Endothelial cell of umbilical vein (primary cell): ENCODE measurements at regions not wholly inside any gene's neighbourhood (a gene's known extent, or its start where the extent isn't known, plus 50 kb on each side); places are given as distances from the start of the nearest gene placed in this dataset.

Experiments used
- BruUV-seq: library from RNA; stranded (reverse); fragments of 400-500 nt; replicated peaks from 2 replicates; lab custom pipeline; 2021; lab: Mats Ljungman, UMichigan
- CTCF ChIA-PET: fragments of 300-600, 350-600 bp; sonication (Branson Sonifier 250); formaldehyde crosslinking; loops from one replicate; lab custom pipeline; 2021; ENCODE audit warnings: antibody characterized with exemption, inconsistent platforms; lab: Charles Lee
- POLR2A ChIA-PET: fragments of 300-600, 350-600 bp; sonication (Branson Sonifier 250); formaldehyde crosslinking; loops from one replicate; lab custom pipeline; 2021; ENCODE audit warnings: antibody characterized with exemption, inconsistent platforms; lab: Charles Lee
- DNase-seq: peaks from one replicate; pipeline ENCODE4 v3.0.0-alpha.2; 2011; ENCODE audit warnings: low read depth, low spot score
- FAIRE-seq: peaks from 2 replicates; lab custom pipeline; 2011; peaks lifted over from hg19 to GRCh38; lab: Jason Lieb, UNC
- H2AFZ ChIP-seq: 2 replicates; pipeline ENCODE4 v1.6.0; 2012; ENCODE audit warnings: low read depth, low read length, control low read depth, inconsistent platforms
- H3K27ac ChIP-seq: 2 replicates; pipeline ENCODE4 v1.5.1; 2011; ENCODE audit warnings: low read depth, mild to moderate bottlenecking, control low read depth, low read length, moderate library complexity; ENCODE audit not compliant: insufficient read depth
- H3K27me3 ChIP-seq, 2 experiments: 2 replicates each; pipeline versions ENCODE4 v1.6.0 to v1.6.1; 2011; ENCODE audit warnings: low read length in 2 of 2, mixed read lengths in 1 of 2; ENCODE audit not compliant: control insufficient read depth in 2 of 2, insufficient read depth in 2 of 2
- H3K36me3 ChIP-seq, 2 experiments: 2 replicates in 1 of 2; 3 replicates in 1 of 2; pipeline ENCODE4 v1.5.1; 2011; ENCODE audit warnings: low read length in 2 of 2, mild to moderate bottlenecking in 1 of 2, moderate library complexity in 1 of 2; ENCODE audit not compliant: control insufficient read depth in 2 of 2, insufficient read depth in 2 of 2; ENCODE audit errors: extremely low read depth in 1 of 2
- H3K4me1 ChIP-seq: 3 replicates; pipeline ENCODE4 v1.5.1; 2011; ENCODE audit warnings: mild to moderate bottlenecking, low read length; ENCODE audit not compliant: control insufficient read depth, insufficient read depth; ENCODE audit errors: extremely low read depth
- H3K4me2 ChIP-seq: 2 replicates; pipeline ENCODE4 v1.6.1; 2011; ENCODE audit warnings: low read length, control low read depth, mixed read lengths; ENCODE audit not compliant: insufficient read depth
- H3K4me3 ChIP-seq, 3 experiments: fragments of 200-600 bp in 1 of 3; sonication (generic), shearing (Covaris generic) in 1 of 3; replicated peaks in 1 of 3; 2 replicates each; pipeline ENCODE4 v1.5.1; 2011 to 2016; ENCODE audit warnings: control low read depth in 3 of 3, low read length in 3 of 3, mild to moderate bottlenecking in 2 of 3, inconsistent platforms in 1 of 3, low read depth in 1 of 3, moderate library complexity in 1 of 3; ENCODE audit not compliant: insufficient read depth in 1 of 3
- H3K79me2 ChIP-seq: 2 replicates; pipeline ENCODE4 v1.6.0; 2012; ENCODE audit warnings: low read length, inconsistent platforms; ENCODE audit not compliant: control insufficient read depth, insufficient read depth
- H3K9ac ChIP-seq: replicated peaks from 2 replicates; pipeline ENCODE3; 2011; ENCODE audit warnings: low read length, control low read depth; ENCODE audit not compliant: insufficient read depth; ENCODE audit errors: extremely low read depth
- H3K9me1 ChIP-seq: replicated peaks from 3 replicates; pipeline ENCODE4 v1.6.0; 2011; ENCODE audit warnings: mild to moderate bottlenecking, low read length; ENCODE audit not compliant: control insufficient read depth, insufficient read depth; ENCODE audit errors: extremely low read depth
- H3K9me3 ChIP-seq: replicated peaks from 2 replicates; pipeline ENCODE4 v1.5.1; 2012; ENCODE audit warnings: low read length, inconsistent platforms; ENCODE audit not compliant: control insufficient read depth, insufficient read depth
- H4K20me1 ChIP-seq: replicated peaks from 2 replicates; pipeline ENCODE3; 2011; ENCODE audit warnings: mild to moderate bottlenecking, low read length; ENCODE audit not compliant: control insufficient read depth, insufficient read depth; ENCODE audit errors: extremely low read depth
- EZH2 ChIP-seq: IDR thresholded peaks from 2 replicates; pipeline ENCODE4 v1.6.1; 2012; ENCODE audit warnings: borderline replicate concordance, low read depth, mild to moderate bottlenecking, moderate library complexity, low read length, inconsistent platforms; ENCODE audit not compliant: severe bottlenecking
- FOS ChIP-seq: IDR thresholded peaks from 2 replicates; pipeline ENCODE4 v1.6.1; 2011; ENCODE audit warnings: mild to moderate bottlenecking, low read length, moderate library complexity, borderline replicate concordance; ENCODE audit not compliant: insufficient read depth
- JUN ChIP-seq: IDR thresholded peaks from 2 replicates; pipeline ENCODE4 v1.6.1; 2011; ENCODE audit warnings: borderline replicate concordance, low read depth; ENCODE audit not compliant: insufficient read length, insufficient read depth
- MYC ChIP-seq: IDR thresholded peaks from one replicate; pipeline ENCODE4 v1.6.1; 2011; ENCODE audit warnings: mild to moderate bottlenecking, low read depth, low read length
- POLR2A ChIP-seq: IDR thresholded peaks from 2 replicates; pipeline ENCODE4 v1.6.1; 2012; ENCODE audit warnings: low read depth, mild to moderate bottlenecking, control low read depth, low read length
- POLR2AphosphoS5 ChIP-seq: IDR thresholded peaks from 2 replicates; pipeline ENCODE4 v1.6.1; 2012; ENCODE audit warnings: low read depth, mild to moderate bottlenecking, control low read depth, low read length, moderate library complexity; ENCODE audit not compliant: insufficient read depth
- dilution Hi-C: fragments of 300-500 bp; cut with MboI; formaldehyde crosslinking; loops from one replicate; pipeline ENCODE4 v1.15.0; 2019; ENCODE audit warnings: low sequenced_read_pairs; ENCODE audit not compliant: extremely low pct_ligation_motif_present
- intact Hi-C: fragments of 100-400 bp; cut with micrococcal nuclease; formaldehyde crosslinking; loops from one replicate; pipeline ENCODE4 v1.10.0; 2022
- TF ChIP-seq, protein P1 (sequence below), 2 donors: IDR thresholded peaks; 1 replicate in 1 of 2; 2 replicates in 1 of 2; pipeline ENCODE4 v1.5.1; 2011; ENCODE audit warnings: low read length in 2 of 2, mild to moderate bottlenecking in 2 of 2, moderate library complexity in 2 of 2, control low read depth in 1 of 2, inconsistent platforms in 1 of 2, low read depth in 1 of 2; ENCODE audit not compliant: insufficient read depth in 1 of 2; ENCODE audit errors: extremely low read depth in 1 of 2
- TF ChIP-seq, protein P2 (sequence below): IDR thresholded peaks from 2 replicates; pipeline ENCODE4 v1.6.1; 2011; ENCODE audit not compliant: insufficient read depth, insufficient read length

DNA sequence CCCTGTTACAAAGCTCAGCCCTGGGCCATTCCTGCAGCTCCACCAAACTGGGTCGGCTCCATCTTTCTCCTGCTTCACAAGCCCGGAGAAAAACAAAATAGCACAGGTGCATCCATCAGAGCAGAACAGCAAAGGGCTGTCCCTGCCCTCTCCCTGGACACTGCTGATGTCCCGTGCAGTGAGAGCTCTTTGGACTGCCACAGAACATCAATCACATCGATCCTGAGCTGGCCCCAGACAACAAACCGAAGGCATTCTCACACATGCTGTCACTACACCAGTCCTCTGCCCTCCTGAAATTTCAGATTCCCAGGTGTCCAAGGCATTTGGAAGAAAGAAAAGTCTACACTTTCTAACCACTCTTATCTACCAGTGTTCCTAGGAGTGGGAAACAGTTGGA, 427.1 kb upstream of the ZMIZ1 start:
- Histone ChIP-seq H3K4me1 (no peaks in the 10 kb centered on the region), H3K27me3 (peaks cover 0 to 6% of the 10 kb centered on the region in 2 experiments), H3K4me3 (no peak overlapping the region), H3K9ac (no peak overlapping the region), H3K36me3 (no peaks in the 10 kb centered on the region), H2AFZ (no peak overlapping the region), H3K4me2 (no peak overlapping the region), H3K27ac (no peak overlapping the region), H4K20me1 (no peaks in the 10 kb centered on the region), H3K9me3 (no peaks in the 10 kb centered on the region), H3K9me1 (no peaks in the 10 kb centered on the region), H3K79me2 (no peaks in the 10 kb centered on the region)
- ChIA-PET POLR2A (no interaction called here), CTCF (interaction anchor here (1.4 to 1.6 kb wide), 3 partner anchors 8 to 31 kb away, joined by 3 to 7 read pairs (median 4); no protein-coding TSS in a partner anchor)
- DNase-seq (no peak), FAIRE-seq (no peak)
- no TSS peak for BruUV-seq
- intact Hi-C loops, result no loop called here
- dilution Hi-C loops, result no loop called here
- TF ChIP-seq FOS (no peak), MYC (no peak), JUN (no peak), POLR2A (no peak), POLR2AphosphoS5 (no peak), EZH2 (no peak)
- TF ChIP-seq, protein P1, sequence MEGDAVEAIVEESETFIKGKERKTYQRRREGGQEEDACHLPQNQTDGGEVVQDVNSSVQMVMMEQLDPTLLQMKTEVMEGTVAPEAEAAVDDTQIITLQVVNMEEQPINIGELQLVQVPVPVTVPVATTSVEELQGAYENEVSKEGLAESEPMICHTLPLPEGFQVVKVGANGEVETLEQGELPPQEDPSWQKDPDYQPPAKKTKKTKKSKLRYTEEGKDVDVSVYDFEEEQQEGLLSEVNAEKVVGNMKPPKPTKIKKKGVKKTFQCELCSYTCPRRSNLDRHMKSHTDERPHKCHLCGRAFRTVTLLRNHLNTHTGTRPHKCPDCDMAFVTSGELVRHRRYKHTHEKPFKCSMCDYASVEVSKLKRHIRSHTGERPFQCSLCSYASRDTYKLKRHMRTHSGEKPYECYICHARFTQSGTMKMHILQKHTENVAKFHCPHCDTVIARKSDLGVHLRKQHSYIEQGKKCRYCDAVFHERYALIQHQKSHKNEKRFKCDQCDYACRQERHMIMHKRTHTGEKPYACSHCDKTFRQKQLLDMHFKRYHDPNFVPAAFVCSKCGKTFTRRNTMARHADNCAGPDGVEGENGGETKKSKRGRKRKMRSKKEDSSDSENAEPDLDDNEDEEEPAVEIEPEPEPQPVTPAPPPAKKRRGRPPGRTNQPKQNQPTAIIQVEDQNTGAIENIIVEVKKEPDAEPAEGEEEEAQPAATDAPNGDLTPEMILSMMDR (IDR thresholded peaks at IDR 0.05; ENCODE audit: extremely low read depth in 1 of 2, insufficient read depth in 1 of 2, low read depth in 1 of 2, low read length in 2 of 2), result no peak
- TF ChIP-seq, protein P2, sequence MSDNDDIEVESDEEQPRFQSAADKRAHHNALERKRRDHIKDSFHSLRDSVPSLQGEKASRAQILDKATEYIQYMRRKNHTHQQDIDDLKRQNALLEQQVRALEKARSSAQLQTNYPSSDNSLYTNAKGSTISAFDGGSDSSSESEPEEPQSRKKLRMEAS, result no peak
